ENCODE measurements at regions not wholly inside any gene's neighbourhood (a gene's known extent, or its start where the extent isn't known, plus 50 kb on each side); places are given as distances from the start of the nearest gene placed in this dataset.
"Not testable (repeated sequence)": the region's sequence is repeated elsewhere in the genome, so short reads cannot be mapped to it uniquely, and the experiment has no call there.

GRCh38 chr3:106518516-106518915 lies 649.7 kb upstream of the CBLB start:
- H3K4me3 ChIP-seq: no peak overlapping the region
- no peaks in the 10 kb centered on the region for H3K27me3 ChIP-seq (ENCODE audit: low read depth)
- H3K36me3 ChIP-seq: no peaks in the 10 kb centered on the region
- no peak overlapping the region for H3K27ac ChIP-seq
- H3K9me3 ChIP-seq: no peaks in the 10 kb centered on the region
- no peaks in the 10 kb centered on the region for H3K4me1 ChIP-seq
- ATAC-seq (no peak), DNase-seq (no peak)
- intact Hi-C loops (cut with DNase I): no loop called here
- TF ChIP-seq, protein P1, sequence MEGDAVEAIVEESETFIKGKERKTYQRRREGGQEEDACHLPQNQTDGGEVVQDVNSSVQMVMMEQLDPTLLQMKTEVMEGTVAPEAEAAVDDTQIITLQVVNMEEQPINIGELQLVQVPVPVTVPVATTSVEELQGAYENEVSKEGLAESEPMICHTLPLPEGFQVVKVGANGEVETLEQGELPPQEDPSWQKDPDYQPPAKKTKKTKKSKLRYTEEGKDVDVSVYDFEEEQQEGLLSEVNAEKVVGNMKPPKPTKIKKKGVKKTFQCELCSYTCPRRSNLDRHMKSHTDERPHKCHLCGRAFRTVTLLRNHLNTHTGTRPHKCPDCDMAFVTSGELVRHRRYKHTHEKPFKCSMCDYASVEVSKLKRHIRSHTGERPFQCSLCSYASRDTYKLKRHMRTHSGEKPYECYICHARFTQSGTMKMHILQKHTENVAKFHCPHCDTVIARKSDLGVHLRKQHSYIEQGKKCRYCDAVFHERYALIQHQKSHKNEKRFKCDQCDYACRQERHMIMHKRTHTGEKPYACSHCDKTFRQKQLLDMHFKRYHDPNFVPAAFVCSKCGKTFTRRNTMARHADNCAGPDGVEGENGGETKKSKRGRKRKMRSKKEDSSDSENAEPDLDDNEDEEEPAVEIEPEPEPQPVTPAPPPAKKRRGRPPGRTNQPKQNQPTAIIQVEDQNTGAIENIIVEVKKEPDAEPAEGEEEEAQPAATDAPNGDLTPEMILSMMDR (IDR thresholded peaks at IDR 0.05): no peak

- TF ChIP-seq, protein P1 (IDR thresholded peaks at IDR 0.05): no peak
- Histone ChIP-seq H3K9me3 (no peaks in the 10 kb centered on the region), H3K27ac (no peak overlapping the region), H3K27me3 (ENCODE audit: low read depth) (no peaks in the 10 kb centered on the region), H3K4me1 (no peaks in the 10 kb centered on the region), H3K36me3 (no peaks in the 10 kb centered on the region), H3K4me3 (no peak overlapping the region)
- DNase-seq (no peak), ATAC-seq (no peak)
- intact Hi-C loops (cut with DNase I): no loop called here
Observed at GRCh38 chr3:106522397-106522796, 653.6 kb upstream of the CBLB start.

GRCh38 chr3:106528932-106529331 lies 660.1 kb upstream of the CBLB start:
- no peak for ATAC-seq

GRCh38 chr3:106529738-106530137 lies 660.9 kb upstream of the CBLB start:
- ATAC-seq: no peak
- no peak overlapping the region for H3K4me3 ChIP-seq
- no peaks in the 10 kb centered on the region for H3K4me1 ChIP-seq
- DNase-seq: no peak
- intact Hi-C loops (cut with DNase I): no loop called here
- no peak overlapping the region for H3K27ac ChIP-seq
- H3K36me3 ChIP-seq: no peaks in the 10 kb centered on the region
- no peaks in the 10 kb centered on the region for H3K27me3 ChIP-seq (ENCODE audit: low read depth)
- no peaks in the 10 kb centered on the region for H3K9me3 ChIP-seq
- TF ChIP-seq, protein P1 (IDR thresholded peaks at IDR 0.05): no peak

More at GRCh38 chr3:106528932-106529331, 660.1 kb upstream of the CBLB start:
- intact Hi-C loops (cut with DNase I): no loop called here
- no peaks in the 10 kb centered on the region for H3K4me1 ChIP-seq
- TF ChIP-seq, protein P1 (IDR thresholded peaks at IDR 0.05): no peak
- no peaks in the 10 kb centered on the region for H3K36me3 ChIP-seq
- no peak overlapping the region for H3K27ac ChIP-seq
- DNase-seq: no peak
- no peak overlapping the region for H3K4me3 ChIP-seq
- no peaks in the 10 kb centered on the region for H3K9me3 ChIP-seq
- no peaks in the 10 kb centered on the region for H3K27me3 ChIP-seq (ENCODE audit: low read depth)

DNA sequence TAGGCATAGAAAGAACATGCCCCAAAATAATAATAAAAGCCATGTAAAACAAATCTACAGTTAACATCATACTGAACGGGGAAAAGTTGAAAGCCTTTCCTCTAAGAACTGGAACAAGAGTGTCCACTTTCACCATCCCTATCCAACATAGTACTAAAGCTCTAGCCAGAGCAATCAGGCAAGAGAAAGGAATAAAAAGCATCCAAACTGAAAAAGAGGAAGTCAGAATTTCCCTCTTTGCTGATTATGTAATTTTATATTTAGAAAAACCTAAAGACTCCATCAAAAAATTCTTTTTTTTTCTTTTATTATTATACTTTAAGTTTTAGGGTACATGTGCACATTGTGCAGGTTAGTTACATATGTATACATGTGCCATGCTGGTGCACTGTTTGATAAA lies 661.6 kb upstream of the CBLB start:
- intact Hi-C loops (cut with DNase I): no loop called here
- ATAC-seq: no peak
- Histone ChIP-seq H3K9me3 (no peaks in the 10 kb centered on the region), H3K4me1 (no peaks in the 10 kb centered on the region), H3K27me3 (ENCODE audit: low read depth) (no peaks in the 10 kb centered on the region), H3K27ac (no peak overlapping the region), H3K4me3 (no peak overlapping the region), H3K36me3 (no peaks in the 10 kb centered on the region)
- no peak for DNase-seq
- TF ChIP-seq, protein P1 (IDR thresholded peaks at IDR 0.05): no peak

GRCh38 chr3:106531771-106532329 lies 663.0 kb upstream of the CBLB start:
- H3K4me3 ChIP-seq; H3K9me3 ChIP-seq; DNase-seq; H3K27ac ChIP-seq; H3K4me1 ChIP-seq; H3K27me3 ChIP-seq (ENCODE audit: low read depth); ATAC-seq; H3K36me3 ChIP-seq; intact Hi-C loops (cut with DNase I): not testable (repeated sequence)

Data from lower lobe of right lung (tissue), 2 donors.